Activated CD4-positive, alpha-beta T cell treated with anti-CD3 and anti-CD28 coated beads, Interleukin-2, amount 10 ng/mL, durations not matched to agents 24 days and 14 days (primary cell): ENCODE measurements at regions not wholly inside any gene's neighbourhood (a gene's known extent, or its start where the extent isn't known, plus 50 kb on each side); places are given as distances from the start of the nearest gene placed in this dataset.
"Not testable (repeated sequence)": the region's sequence is repeated elsewhere in the genome, so short reads cannot be mapped to it uniquely, and the experiment has no call there.

Source experiments
- DNase-seq: peaks from one replicate; pipeline ENCODE4 v3.0.0; 2022
- H3K27ac Mint-ChIP-seq: one replicate; pipeline ENCODE4 v1.8.0; 2022; ENCODE audit warnings: mild to moderate bottlenecking, mixed read lengths
- H3K27me3 Mint-ChIP-seq: one replicate; pipeline ENCODE4 v1.8.0; 2022; ENCODE audit warnings: mixed read lengths
- H3K36me3 Mint-ChIP-seq: one replicate; pipeline ENCODE4 v1.8.0; 2022; ENCODE audit warnings: low read depth, mild to moderate bottlenecking, mixed read lengths
- H3K4me1 Mint-ChIP-seq: one replicate; pipeline ENCODE4 v1.8.0; 2021; ENCODE audit warnings: mixed read lengths
- H3K4me3 Mint-ChIP-seq: one replicate; pipeline ENCODE4 v1.8.0; 2022; ENCODE audit warnings: mild to moderate bottlenecking, moderate library complexity, mixed read lengths
- H3K9me3 Mint-ChIP-seq: one replicate; pipeline ENCODE4 v1.8.0; 2021; ENCODE audit warnings: mixed read lengths
- intact Hi-C: fragments of 100-400 bp; cut with micrococcal nuclease; formaldehyde crosslinking; loops from one replicate; pipeline ENCODE4 v1.15.1; 2023

DNA sequence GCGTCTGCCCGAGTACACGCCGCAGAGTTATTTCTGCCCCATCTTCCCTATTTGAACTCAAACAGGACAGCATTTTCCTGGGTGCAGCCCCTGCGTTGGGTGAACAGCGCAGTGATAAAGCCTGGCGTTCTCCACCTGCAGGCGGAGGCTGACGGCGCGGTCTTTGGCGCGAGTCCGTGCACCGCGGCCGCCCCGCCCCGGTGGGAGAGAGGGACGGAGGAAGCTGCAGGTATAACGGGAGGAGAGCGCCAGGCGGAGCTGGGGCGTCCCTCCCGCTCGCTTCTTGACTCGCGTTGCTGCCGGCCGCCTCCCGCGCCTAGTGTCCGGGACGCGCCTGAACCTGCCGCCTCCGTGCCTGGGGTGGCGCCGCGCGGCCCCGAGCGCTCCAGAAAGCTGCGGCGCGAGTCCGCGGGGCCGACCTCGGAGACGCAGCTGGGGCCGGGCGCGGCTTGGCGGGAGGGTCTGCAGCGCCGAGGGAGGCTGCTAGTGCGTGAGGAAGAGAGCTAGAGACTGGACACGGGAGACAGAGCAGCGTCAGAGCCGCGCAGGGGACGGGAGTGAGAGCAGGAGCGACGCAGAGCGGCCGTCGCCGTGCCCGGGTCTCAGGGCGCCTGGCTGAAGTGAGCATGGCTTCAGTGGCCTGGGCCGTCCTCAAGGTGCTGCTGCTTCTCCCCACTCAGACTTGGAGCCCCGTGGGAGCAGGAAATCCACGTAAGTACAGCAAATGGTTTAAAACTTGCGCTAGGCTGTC lies 140.7 kb downstream of the SPATA31A7 start:
- H3K4me3 Mint-ChIP-seq, H3K27me3 Mint-ChIP-seq, H3K36me3 Mint-ChIP-seq, H3K27ac Mint-ChIP-seq, H3K9me3 Mint-ChIP-seq, H3K4me1 Mint-ChIP-seq, intact Hi-C loops: not testable (repeated sequence)
- DNase-seq: peak; percentile 45

DNA sequence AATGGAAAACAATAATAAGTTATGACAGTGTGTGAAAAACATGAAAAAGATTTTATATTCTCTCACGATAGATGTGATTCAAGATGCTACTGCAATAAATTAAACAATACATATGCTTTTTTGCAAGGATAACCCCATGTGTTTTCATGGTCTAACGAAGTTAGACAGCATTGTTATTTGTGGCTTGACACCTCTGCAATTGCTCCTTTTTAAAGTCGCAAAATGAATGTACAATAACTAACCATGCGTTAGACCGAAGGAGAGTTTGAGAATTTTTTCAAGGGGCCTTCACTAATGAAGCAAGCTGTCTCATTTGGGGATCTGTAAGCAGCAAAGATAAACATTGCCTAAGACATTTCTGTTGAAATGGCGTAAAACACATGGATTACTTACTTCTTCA lies 167.1 kb downstream of the SPATA31A7 start:
- H3K27me3 Mint-ChIP-seq, H3K4me1 Mint-ChIP-seq, intact Hi-C loops: not testable (repeated sequence)

DNA sequence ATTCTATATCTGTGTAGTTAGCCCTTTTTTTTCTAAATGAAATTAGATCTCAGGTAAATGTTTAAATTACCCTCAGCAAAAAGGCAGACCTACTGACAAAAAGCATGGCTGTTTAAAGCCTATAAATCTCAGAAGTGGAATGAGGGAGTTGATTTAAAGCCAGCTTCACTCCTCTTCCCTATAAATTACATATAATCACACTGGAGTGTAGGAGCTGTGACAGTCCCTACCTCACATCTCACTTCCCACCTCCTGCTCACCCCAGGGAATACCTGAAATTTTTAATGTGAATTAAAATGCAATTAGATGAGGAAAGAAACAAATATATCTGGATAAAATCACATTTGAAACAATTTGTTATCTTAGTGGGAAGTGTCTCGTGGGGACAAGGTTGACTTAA lies 184.6 kb downstream of the SPATA31A7 start:
- intact Hi-C loops, H3K27ac Mint-ChIP-seq, DNase-seq, H3K9me3 Mint-ChIP-seq, H3K27me3 Mint-ChIP-seq, H3K4me3 Mint-ChIP-seq, H3K4me1 Mint-ChIP-seq, H3K36me3 Mint-ChIP-seq: not testable (repeated sequence)

More for the DNA sequence above, 167.1 kb downstream of the SPATA31A7 start:
- H3K9me3 Mint-ChIP-seq, H3K27ac Mint-ChIP-seq, H3K36me3 Mint-ChIP-seq, DNase-seq, H3K4me3 Mint-ChIP-seq: not testable (repeated sequence)

DNA sequence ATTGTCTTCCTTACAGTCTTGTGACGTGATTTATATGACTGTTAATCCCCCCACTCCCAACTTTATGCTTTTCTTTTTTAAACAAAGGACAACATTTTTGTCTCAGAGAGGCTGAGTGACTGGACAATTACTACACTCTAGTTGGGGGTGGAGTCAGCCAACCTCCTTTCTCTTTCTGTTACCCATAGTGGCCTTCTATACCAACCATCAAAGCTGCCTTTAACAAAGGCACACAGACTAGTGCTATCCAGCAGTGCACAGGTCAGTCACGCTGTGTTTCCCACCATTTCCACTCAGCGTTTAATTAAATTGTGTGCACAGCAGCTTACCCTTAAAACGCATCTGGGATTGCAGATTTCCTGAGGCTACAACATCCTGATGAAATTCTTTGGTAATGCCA lies 186.3 kb downstream of the SPATA31A7 start:
- H3K4me1 Mint-ChIP-seq, H3K9me3 Mint-ChIP-seq, H3K27me3 Mint-ChIP-seq, H3K4me3 Mint-ChIP-seq, DNase-seq, H3K36me3 Mint-ChIP-seq, H3K27ac Mint-ChIP-seq, intact Hi-C loops: not testable (repeated sequence)

DNA sequence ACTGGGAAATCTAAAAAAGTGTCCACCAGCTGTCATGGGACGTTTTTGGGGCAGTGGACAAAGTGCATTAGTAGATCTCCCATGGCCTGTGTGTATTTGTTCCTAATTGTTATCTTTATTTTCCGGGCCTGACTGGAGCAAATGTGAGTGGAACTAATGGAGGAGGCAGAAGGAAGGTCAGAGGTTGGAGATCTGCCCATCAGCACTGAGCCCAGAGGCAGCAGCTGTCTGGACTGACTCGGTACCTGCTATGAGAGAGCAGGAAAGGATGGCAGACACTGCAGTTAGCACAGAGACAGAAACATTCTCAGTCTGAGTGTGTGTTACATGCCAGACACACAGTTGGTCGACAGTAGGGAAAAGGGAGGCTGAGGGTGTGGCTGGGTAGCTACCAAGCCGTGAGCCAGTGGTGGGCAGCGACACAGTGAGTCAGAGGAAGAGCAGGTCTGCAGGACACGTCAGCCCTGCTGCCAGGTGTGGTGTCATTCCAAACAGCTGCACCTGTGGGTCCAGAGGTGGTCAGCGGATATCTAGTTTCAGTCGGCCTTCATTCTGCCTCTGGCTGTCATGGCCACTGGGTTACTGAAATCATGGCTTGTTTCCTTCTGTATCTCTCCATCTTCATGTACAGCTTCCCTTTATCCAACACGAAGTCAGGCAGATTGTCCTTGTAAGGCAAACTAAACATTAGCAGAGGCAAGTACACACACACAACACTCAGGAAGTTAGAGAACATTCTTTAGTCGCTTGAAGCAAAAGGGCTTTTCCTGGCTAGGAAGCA lies 196.4 kb downstream of the SPATA31A7 start:
- DNase-seq, H3K9me3 Mint-ChIP-seq, H3K36me3 Mint-ChIP-seq, H3K4me3 Mint-ChIP-seq, intact Hi-C loops, H3K27ac Mint-ChIP-seq, H3K4me1 Mint-ChIP-seq, H3K27me3 Mint-ChIP-seq: not testable (repeated sequence)

DNA sequence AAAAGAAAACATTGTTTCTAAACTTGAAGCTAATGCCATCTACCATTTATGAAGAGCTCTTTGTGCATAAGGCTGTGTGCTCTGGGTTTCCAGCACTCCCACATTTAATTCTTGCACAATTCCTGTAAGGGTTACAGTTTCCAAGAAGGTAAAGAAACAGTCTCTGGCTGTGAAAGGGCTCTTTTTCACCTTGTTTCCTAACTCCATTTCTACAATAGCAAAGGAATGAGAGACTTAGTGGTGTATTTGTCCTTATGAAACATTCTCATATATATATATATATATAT lies 196.9 kb downstream of the SPATA31A7 start:
- intact Hi-C loops, DNase-seq, H3K9me3 Mint-ChIP-seq: not testable (repeated sequence)

DNA sequence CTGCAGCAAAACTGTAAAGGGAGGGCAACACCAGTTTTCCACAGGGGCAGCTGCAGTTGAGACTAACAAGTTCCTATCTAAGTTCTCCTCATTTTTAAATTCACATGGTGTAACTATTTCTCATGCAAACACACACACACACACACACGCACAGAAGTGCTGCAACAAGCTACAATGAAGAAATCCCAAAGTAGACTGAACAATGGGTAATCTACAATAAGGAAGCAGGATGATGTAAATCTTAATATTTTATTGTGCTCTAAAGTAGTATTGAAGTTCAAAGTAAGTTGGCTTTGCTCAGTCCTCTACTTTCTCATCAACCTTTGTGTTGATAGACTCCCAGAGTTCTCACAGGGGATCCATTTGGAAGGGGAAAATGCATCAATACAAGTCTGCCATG lies 212.9 kb downstream of the SPATA31A7 start:
- H3K4me1 Mint-ChIP-seq, H3K27me3 Mint-ChIP-seq, H3K36me3 Mint-ChIP-seq, H3K9me3 Mint-ChIP-seq, intact Hi-C loops, H3K27ac Mint-ChIP-seq, H3K4me3 Mint-ChIP-seq, DNase-seq: not testable (repeated sequence)

More for the DNA sequence above, 196.9 kb downstream of the SPATA31A7 start:
- H3K27ac Mint-ChIP-seq, H3K27me3 Mint-ChIP-seq, H3K36me3 Mint-ChIP-seq, H3K4me3 Mint-ChIP-seq, H3K4me1 Mint-ChIP-seq: not testable (repeated sequence)

DNA sequence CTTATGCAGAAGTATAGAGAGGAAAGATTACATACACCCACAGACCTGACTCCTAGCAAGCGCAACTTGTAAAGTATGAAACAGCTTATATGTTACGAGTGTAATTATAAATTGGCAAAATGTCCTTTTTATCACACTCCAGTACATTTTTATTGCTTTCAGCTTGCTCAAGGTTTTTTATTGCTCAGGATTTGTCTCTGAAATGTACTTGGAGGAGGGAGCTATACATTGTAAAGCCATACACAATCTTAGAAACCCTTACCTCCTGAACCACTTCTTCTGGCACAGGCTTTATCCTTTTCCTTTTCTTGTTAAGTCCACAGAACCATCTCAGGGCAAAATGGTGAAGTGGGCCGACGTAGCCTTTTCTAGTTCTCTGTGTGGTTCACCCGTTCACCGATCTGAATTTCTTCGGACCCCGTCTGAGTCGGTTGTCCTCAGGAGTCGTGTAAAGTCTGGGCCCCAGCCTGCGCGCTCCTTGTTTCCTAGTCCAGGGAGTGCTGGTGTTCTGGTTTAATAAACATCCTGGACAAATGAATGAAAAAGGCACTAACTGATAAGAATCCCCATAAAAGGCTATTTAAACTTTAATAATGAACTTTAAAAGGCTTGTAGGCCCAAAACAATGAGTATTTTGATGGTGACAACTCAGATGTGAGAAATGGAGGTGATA lies 222.2 kb downstream of the SPATA31A7 start:
- H3K36me3 Mint-ChIP-seq, H3K4me1 Mint-ChIP-seq, H3K27me3 Mint-ChIP-seq, intact Hi-C loops, H3K27ac Mint-ChIP-seq, H3K4me3 Mint-ChIP-seq, DNase-seq, H3K9me3 Mint-ChIP-seq: not testable (repeated sequence)

DNA sequence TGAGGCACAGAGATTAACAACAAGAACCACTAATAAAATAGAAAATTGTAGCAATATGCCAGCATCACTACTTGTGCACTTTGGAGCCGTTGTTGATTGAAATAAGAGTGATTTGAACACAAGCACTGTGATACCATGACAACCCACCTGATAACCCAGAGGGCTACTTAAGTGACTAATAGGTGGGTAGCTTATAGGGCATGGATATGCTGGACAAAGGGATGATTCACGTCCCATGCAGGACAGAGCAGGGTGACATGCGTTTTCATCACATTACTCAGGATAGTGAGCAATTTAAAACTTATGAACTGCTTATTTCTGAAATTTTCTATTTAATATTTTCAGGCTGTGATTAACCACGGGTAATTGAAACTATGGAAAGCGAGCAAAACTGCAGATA lies 222.9 kb downstream of the SPATA31A7 start:
- H3K27me3 Mint-ChIP-seq, DNase-seq, intact Hi-C loops, H3K9me3 Mint-ChIP-seq, H3K4me3 Mint-ChIP-seq, H3K4me1 Mint-ChIP-seq, H3K27ac Mint-ChIP-seq, H3K36me3 Mint-ChIP-seq: not testable (repeated sequence)

DNA sequence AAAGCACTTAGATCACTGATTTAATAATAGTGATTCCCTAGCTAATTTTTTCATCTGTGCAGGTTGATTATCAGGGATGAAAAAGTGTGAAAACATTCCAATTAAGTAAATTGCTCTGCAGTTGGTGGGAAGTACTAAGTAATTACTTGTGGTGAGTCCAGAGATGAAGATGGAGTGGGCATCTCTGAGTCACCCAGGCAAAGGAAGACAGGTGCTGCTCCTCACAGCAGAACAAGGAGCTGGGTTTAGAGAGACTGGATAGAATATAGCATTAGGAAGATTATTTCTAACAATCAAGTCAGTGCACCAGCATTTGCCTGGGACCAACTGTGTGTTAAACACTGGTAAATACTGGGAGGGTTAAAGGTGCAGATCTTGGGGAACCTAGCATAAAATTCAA lies 228.3 kb downstream of the SPATA31A7 start:
- H3K4me3 Mint-ChIP-seq, H3K27me3 Mint-ChIP-seq, H3K27ac Mint-ChIP-seq, intact Hi-C loops, H3K36me3 Mint-ChIP-seq, H3K4me1 Mint-ChIP-seq, DNase-seq, H3K9me3 Mint-ChIP-seq: not testable (repeated sequence)

DNA sequence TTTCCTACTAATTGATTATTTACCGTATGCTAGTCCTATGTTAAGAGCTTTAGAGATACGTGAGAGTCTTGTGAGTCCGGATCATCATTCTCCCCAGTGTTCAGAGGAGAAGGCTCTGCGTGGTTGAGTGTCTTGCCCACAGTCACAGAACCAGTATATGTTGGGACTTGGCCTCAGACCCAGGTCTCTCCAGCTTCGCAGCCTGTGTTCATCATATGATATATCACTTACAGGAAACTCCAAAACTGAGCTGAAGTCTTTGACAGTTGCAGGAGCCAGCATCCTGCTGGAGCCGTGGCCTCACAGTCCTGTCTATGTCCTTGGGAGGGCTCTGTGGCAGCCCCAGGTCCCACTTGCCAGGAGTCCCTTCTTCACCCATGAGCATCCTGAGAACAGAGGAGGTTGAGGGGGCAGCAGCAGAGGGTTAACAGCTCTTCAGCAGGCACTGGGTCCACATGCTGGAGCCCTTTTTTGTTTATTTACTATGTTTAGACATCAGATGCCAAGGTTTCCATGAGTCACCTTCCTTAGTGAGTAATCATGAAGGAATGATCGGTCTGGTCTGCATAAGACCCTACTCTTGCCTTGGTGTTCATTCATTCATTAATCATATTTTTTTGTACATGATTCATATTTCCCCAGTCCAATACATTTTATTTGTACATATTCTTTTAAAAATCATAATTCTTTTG lies 230.6 kb downstream of the SPATA31A7 start:
- H3K27me3 Mint-ChIP-seq, intact Hi-C loops, H3K9me3 Mint-ChIP-seq, DNase-seq, H3K4me3 Mint-ChIP-seq, H3K4me1 Mint-ChIP-seq, H3K27ac Mint-ChIP-seq, H3K36me3 Mint-ChIP-seq: not testable (repeated sequence)

DNA sequence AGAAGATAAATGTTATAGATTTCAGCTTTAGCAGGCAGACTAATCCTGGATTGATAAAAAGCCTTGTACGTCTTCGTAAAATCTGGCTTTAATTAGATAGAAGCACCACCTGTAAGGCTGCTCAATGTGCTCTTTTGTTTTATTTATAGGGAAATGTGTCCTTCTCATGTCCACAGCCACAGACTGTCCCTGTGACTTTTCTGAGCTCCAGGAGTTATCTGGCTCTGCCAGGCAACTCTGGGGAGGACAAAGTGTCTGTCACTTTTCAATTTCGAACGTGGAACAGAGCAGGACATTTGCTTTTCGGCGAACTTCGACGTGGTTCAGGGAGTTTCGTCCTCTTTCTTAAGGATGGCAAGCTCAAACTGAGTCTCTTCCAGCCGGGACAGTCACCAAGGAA lies 257.4 kb downstream of the SPATA31A7 start:
- H3K9me3 Mint-ChIP-seq, intact Hi-C loops, H3K36me3 Mint-ChIP-seq: not testable (repeated sequence)

DNA sequence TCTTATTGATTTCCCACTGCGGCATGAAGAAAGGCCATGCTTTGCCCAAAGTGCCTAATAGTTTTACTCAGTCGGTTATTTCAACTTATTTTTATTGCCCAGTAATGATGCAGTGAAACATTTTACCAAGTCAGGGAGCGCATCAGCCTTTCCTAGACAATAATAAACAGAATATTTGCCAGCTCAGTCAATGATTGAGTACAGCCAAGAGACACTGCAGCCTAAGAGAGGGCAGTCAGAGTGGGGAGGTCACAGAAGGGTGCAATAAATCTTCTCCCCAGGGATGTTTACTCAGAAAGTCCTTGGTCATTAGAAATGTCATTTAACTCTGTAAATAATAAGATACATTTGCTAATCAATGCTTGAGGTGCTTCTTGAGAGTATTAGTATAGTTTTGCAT lies 271.0 kb downstream of the SPATA31A7 start:
- H3K27me3 Mint-ChIP-seq, H3K36me3 Mint-ChIP-seq, H3K4me1 Mint-ChIP-seq, H3K27ac Mint-ChIP-seq, H3K9me3 Mint-ChIP-seq, H3K4me3 Mint-ChIP-seq, intact Hi-C loops, DNase-seq: not testable (repeated sequence)

More for the DNA sequence above, 257.4 kb downstream of the SPATA31A7 start:
- DNase-seq, H3K27ac Mint-ChIP-seq, H3K27me3 Mint-ChIP-seq, H3K4me3 Mint-ChIP-seq, H3K4me1 Mint-ChIP-seq: not testable (repeated sequence)
